ENCODE measurements at regions not wholly inside any gene's neighbourhood (a gene's known extent, or its start where the extent isn't known, plus 50 kb on each side); places are given as distances from the start of the nearest gene placed in this dataset.

GRCh38 chr19:27993619-27994570 lies 1219.1 kb downstream of the UQCRFS1 start:
- H4K8ac ChIP-seq (ENCODE audit: low read depth, low read length): no peak overlapping the region
- H3K23ac ChIP-seq (ENCODE audit: low read length): no peak overlapping the region
- peak; percentile 71 for DNase-seq
- peak overlapping the region; percentile 12 for H3K4ac ChIP-seq (ENCODE audit: low read depth, low read length)
- H3K4me3 ChIP-seq (ENCODE audit: low read length): no peak overlapping the region
- no peak overlapping the region for H2BK5ac ChIP-seq (ENCODE audit: low read length)
- H3K9ac ChIP-seq (ENCODE audit: low read length): no peak overlapping the region
- H3K18ac ChIP-seq (ENCODE audit: low read length): peak overlapping the region; percentile 75
- H2BK120ac ChIP-seq (ENCODE audit: low read depth, low read length): no peak overlapping the region
- H3K79me2 ChIP-seq (ENCODE audit: control insufficient read depth, insufficient read depth, low read length): no peaks in the 10 kb centered on the region
- no peaks in the 10 kb centered on the region for H3K36me3 ChIP-seq (ENCODE audit: control insufficient read depth, insufficient read depth, low read length)
- H3K56ac ChIP-seq (ENCODE audit: low read length): no peak overlapping the region
- H3K27ac ChIP-seq (ENCODE audit: low read depth, low read length): no peak overlapping the region
- no peaks in the 10 kb centered on the region for H3K4me1 ChIP-seq (ENCODE audit: control insufficient read depth, low read depth, low read length)
- H4K5ac ChIP-seq (ENCODE audit: low read length): no peak overlapping the region
- WGBS (ENCODE audit: extremely low coverage, insufficient coverage, low lambda C conversion rate): no CpG with 5 or more reads among the region's 6 CpGs
- H3K79me1 ChIP-seq (ENCODE audit: low read length): no peaks in the 10 kb centered on the region
- no peak overlapping the region for H2AK5ac ChIP-seq (ENCODE audit: low read length)
- no peak overlapping the region for H2BK15ac ChIP-seq (replicated peaks; ENCODE audit: low read depth)
- no peak overlapping the region for H3K4me2 ChIP-seq (ENCODE audit: low read length)
- no peaks in the 10 kb centered on the region for H3K27me3 ChIP-seq (ENCODE audit: insufficient read depth, low read length, poor library complexity)

DNA sequence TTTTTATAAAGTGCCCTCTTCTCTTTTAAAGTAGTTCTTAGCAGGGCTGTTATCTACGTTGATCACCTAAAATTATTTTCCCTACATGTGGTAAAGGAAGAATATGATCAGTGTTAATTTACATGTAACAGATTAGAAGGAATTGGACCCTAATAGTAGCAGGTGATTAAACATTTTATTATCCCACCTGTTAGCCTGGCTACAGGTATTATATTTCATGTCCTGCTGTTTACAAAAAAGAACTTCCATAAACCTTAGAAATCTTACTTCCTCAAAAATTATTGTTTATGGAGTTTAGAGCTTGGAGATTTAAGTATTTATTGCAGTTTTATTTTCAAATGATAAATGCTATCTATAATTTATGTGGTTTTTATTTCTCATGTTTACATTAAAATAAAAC lies 1226.7 kb downstream of the UQCRFS1 start:
- DNase-seq: no peak
- no CpG with 5 or more reads among the region's 1 CpG for WGBS (ENCODE audit: extremely low coverage, insufficient coverage, low lambda C conversion rate)

GRCh38 chr19:27975419-27976005 lies 1237.4 kb downstream of the UQCRFS1 start:
- Histone ChIP-seq H3K4me2 (ENCODE audit: low read length) (no peak overlapping the region), H3K36me3 (ENCODE audit: control insufficient read depth, insufficient read depth, low read length) (no peaks in the 10 kb centered on the region), H3K27ac (ENCODE audit: low read depth, low read length) (no peak overlapping the region), H2BK120ac (ENCODE audit: low read depth, low read length) (no peak overlapping the region), H2BK15ac (replicated peaks; ENCODE audit: low read depth) (no peak overlapping the region), H4K5ac (ENCODE audit: low read length) (no peak overlapping the region), H3K79me1 (ENCODE audit: low read length) (no peaks in the 10 kb centered on the region), H3K27me3 (ENCODE audit: insufficient read depth, low read length, poor library complexity) (no peaks in the 10 kb centered on the region), H3K79me2 (ENCODE audit: control insufficient read depth, insufficient read depth, low read length) (no peaks in the 10 kb centered on the region), H3K4me1 (ENCODE audit: control insufficient read depth, low read depth, low read length) (no peaks in the 10 kb centered on the region), H3K56ac (ENCODE audit: low read length) (no peak overlapping the region), H2AK5ac (ENCODE audit: low read length) (no peak overlapping the region), H3K18ac (ENCODE audit: low read length) (peak overlapping the region; percentile 82), H4K8ac (ENCODE audit: low read depth, low read length) (no peak overlapping the region), H3K23ac (ENCODE audit: low read length) (no peak overlapping the region), H3K9ac (ENCODE audit: low read length) (no peak overlapping the region), H3K4ac (ENCODE audit: low read depth, low read length) (peak overlapping the region; percentile 78), H2BK5ac (ENCODE audit: low read length) (no peak overlapping the region), H3K4me3 (ENCODE audit: low read length) (no peak overlapping the region)
- no CpG with 5 or more reads among the region's 5 CpGs for WGBS (ENCODE audit: extremely low coverage, insufficient coverage, low lambda C conversion rate)
- DNase-seq: no peak

More for the DNA sequence above, 1226.7 kb downstream of the UQCRFS1 start:
- Histone ChIP-seq H3K79me1 (ENCODE audit: low read length) (no peaks in the 10 kb centered on the region), H3K4ac (ENCODE audit: low read depth, low read length) (no peak overlapping the region), H3K23ac (ENCODE audit: low read length) (no peak overlapping the region), H2BK15ac (replicated peaks; ENCODE audit: low read depth) (no peak overlapping the region), H3K27me3 (ENCODE audit: insufficient read depth, low read length, poor library complexity) (no peaks in the 10 kb centered on the region), H4K8ac (ENCODE audit: low read depth, low read length) (no peak overlapping the region), H2BK5ac (ENCODE audit: low read length) (no peak overlapping the region), H3K4me3 (ENCODE audit: low read length) (no peak overlapping the region), H2AK5ac (ENCODE audit: low read length) (no peak overlapping the region), H3K56ac (ENCODE audit: low read length) (no peak overlapping the region), H3K27ac (ENCODE audit: low read depth, low read length) (no peak overlapping the region), H3K36me3 (ENCODE audit: control insufficient read depth, insufficient read depth, low read length) (no peaks in the 10 kb centered on the region), H4K5ac (ENCODE audit: low read length) (no peak overlapping the region), H3K4me1 (ENCODE audit: control insufficient read depth, low read depth, low read length) (no peaks in the 10 kb centered on the region), H2BK120ac (ENCODE audit: low read depth, low read length) (no peak overlapping the region), H3K4me2 (ENCODE audit: low read length) (no peak overlapping the region), H3K18ac (ENCODE audit: low read length) (no peak overlapping the region), H3K79me2 (ENCODE audit: control insufficient read depth, insufficient read depth, low read length) (no peaks in the 10 kb centered on the region), H3K9ac (ENCODE audit: low read length) (no peak overlapping the region)

GRCh38 chr19:27974082-27974513 lies 1238.9 kb downstream of the UQCRFS1 start:
- no peaks in the 10 kb centered on the region for H3K79me2 ChIP-seq (ENCODE audit: control insufficient read depth, insufficient read depth, low read length)
- no peaks in the 10 kb centered on the region for H3K79me1 ChIP-seq (ENCODE audit: low read length)
- H2BK15ac ChIP-seq (replicated peaks; ENCODE audit: low read depth): no peak overlapping the region
- H3K4ac ChIP-seq (ENCODE audit: low read depth, low read length): no peak overlapping the region
- H2AK5ac ChIP-seq (ENCODE audit: low read length): no peak overlapping the region
- no CpG with 5 or more reads among the region's 2 CpGs for WGBS (ENCODE audit: extremely low coverage, insufficient coverage, low lambda C conversion rate)
- H3K36me3 ChIP-seq (ENCODE audit: control insufficient read depth, insufficient read depth, low read length): no peaks in the 10 kb centered on the region
- H3K18ac ChIP-seq (ENCODE audit: low read length): no peak overlapping the region
- peak; percentile 80 for DNase-seq
- no peak overlapping the region for H3K4me2 ChIP-seq (ENCODE audit: low read length)
- H3K23ac ChIP-seq (ENCODE audit: low read length): no peak overlapping the region
- no peak overlapping the region for H3K4me3 ChIP-seq (ENCODE audit: low read length)
- no peak overlapping the region for H3K56ac ChIP-seq (ENCODE audit: low read length)
- no peaks in the 10 kb centered on the region for H3K27me3 ChIP-seq (ENCODE audit: insufficient read depth, low read length, poor library complexity)
- H3K4me1 ChIP-seq (ENCODE audit: control insufficient read depth, low read depth, low read length): no peaks in the 10 kb centered on the region
- H2BK5ac ChIP-seq (ENCODE audit: low read length): no peak overlapping the region
- no peak overlapping the region for H3K9ac ChIP-seq (ENCODE audit: low read length)
- H4K5ac ChIP-seq (ENCODE audit: low read length): no peak overlapping the region
- no peak overlapping the region for H4K8ac ChIP-seq (ENCODE audit: low read depth, low read length)
- H2BK120ac ChIP-seq (ENCODE audit: low read depth, low read length): no peak overlapping the region
- H3K27ac ChIP-seq (ENCODE audit: low read depth, low read length): no peak overlapping the region

DNA sequence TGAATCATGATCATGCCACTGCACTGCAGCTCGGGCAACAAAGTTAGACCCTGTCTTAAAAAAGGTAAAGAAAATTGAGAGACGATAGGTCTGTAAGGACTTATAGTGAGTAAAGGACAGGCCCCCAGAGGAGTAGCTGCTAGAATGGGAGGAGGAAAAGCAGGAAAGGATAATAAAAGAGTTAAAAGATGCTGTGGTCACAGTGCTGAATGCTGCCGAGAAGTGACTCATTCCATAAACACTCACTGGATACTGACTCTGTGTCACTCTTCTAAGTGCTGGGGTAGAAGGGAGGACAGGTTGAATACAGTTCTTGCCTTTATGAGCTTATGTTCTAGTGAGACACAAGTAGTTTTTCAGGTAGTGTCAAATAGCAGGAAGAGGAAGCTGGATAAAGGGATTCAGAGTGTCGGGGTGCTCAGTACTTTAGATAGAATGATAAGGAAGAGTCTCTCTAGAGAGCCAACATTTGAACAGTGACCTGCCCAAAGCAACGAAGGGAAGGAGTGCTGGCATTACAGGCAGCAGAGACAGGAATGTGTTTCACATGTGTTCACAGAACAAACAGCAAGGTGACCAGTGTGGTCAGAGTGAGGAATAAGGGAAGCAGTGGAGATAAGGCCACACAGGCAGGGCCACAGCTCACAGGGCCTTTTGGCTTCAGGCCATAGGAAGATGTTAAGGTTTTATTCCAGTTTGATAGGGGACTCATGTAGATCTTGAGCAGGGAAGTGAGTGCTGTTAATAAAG lies 1240.5 kb downstream of the UQCRFS1 start:
- no peak overlapping the region for H2BK5ac ChIP-seq (ENCODE audit: low read length)
- H4K8ac ChIP-seq (ENCODE audit: low read depth, low read length): no peak overlapping the region

More for the DNA sequence above, 1240.5 kb downstream of the UQCRFS1 start:
- Histone ChIP-seq H4K5ac (ENCODE audit: low read length) (no peak overlapping the region), H3K27ac (ENCODE audit: low read depth, low read length) (peak overlapping the region; percentile 37), H3K79me2 (ENCODE audit: control insufficient read depth, insufficient read depth, low read length) (no peaks in the 10 kb centered on the region), H3K36me3 (ENCODE audit: control insufficient read depth, insufficient read depth, low read length) (no peaks in the 10 kb centered on the region), H3K4me1 (ENCODE audit: control insufficient read depth, low read depth, low read length) (no peaks in the 10 kb centered on the region), H2AK5ac (ENCODE audit: low read length) (peak overlapping the region; percentile 43), H3K27me3 (ENCODE audit: insufficient read depth, low read length, poor library complexity) (no peaks in the 10 kb centered on the region), H3K79me1 (ENCODE audit: low read length) (no peaks in the 10 kb centered on the region), H3K4me3 (ENCODE audit: low read length) (no peak overlapping the region), H3K56ac (ENCODE audit: low read length) (peak overlapping the region; percentile 66), H3K9ac (ENCODE audit: low read length) (no peak overlapping the region), H3K4me2 (ENCODE audit: low read length) (no peak overlapping the region), H2BK120ac (ENCODE audit: low read depth, low read length) (no peak overlapping the region), H3K23ac (ENCODE audit: low read length) (no peak overlapping the region), H3K18ac (ENCODE audit: low read length) (peak overlapping the region; percentile 40), H2BK15ac (replicated peaks; ENCODE audit: low read depth) (no peak overlapping the region), H3K4ac (ENCODE audit: low read depth, low read length) (peak overlapping the region; percentile 37)
- peak; percentile 81 for DNase-seq
- WGBS (ENCODE audit: extremely low coverage, insufficient coverage, low lambda C conversion rate): no CpG with 5 or more reads among the region's 5 CpGs

Data from mesendoderm (in vitro differentiated cells).